Liver (tissue), 3 donors: ENCODE measurements at regions not wholly inside any gene's neighbourhood (a gene's known extent, or its start where the extent isn't known, plus 50 kb on each side); places are given as distances from the start of the nearest gene placed in this dataset.

ENCODE experiments used
- CTCF ChIP-seq: fragments of 150-350 bp; IDR thresholded peaks from 2 replicates; pipeline ENCODE4 v1.5.1; 2017; ENCODE audit warnings: improper control_type of control experiment, low read depth, low read length; ENCODE audit not compliant: missing input control
- RAD21 ChIP-seq, 2 donors: IDR thresholded peaks; 2 replicates each; pipeline ENCODE4 v1.6.1; 2016; ENCODE audit warnings: antibody characterized with exemption in 2 of 2, mild to moderate bottlenecking in 2 of 2
- YY1 ChIP-seq: IDR thresholded peaks from 2 replicates; pipeline ENCODE4 v1.6.1; 2016; ENCODE audit warnings: antibody characterized with exemption, mild to moderate bottlenecking
- donor health status: healthy.
- donor health status: healthy.

DNA sequence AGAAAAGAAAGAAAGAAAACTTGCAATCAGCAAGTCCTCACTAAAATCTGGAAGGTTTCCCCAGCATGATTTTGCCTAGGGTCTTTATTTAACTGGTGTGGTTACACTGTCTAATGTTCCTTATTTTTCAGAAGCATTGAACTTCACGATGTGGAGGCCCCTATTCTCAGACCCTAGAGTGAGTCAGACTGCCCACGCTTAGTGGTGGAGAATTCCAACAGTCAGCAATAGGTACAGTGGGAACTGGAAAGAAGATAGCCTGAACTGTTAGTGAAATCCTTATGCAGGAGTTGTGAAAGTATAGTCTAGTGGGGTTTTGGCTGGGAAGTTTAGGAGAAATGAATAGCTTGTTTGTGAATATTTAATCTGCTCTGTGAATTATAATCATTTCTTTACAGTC is 115.0 kb downstream of the FZD1 start:
- no peak for TF ChIP-seq CTCF
- no peak for TF ChIP-seq RAD21 (IDR thresholded peaks at IDR 0.05)
- TF ChIP-seq YY1 = no peak
